HepG2 (cell line): ENCODE measurements at regions not wholly inside any gene's neighbourhood (a gene's known extent, or its start where the extent isn't known, plus 50 kb on each side); places are given as distances from the start of the nearest gene placed in this dataset.

Source experiments
- ATAC-seq: fragments of 200-7000 bp; cut with Tn5 transposase; 3 replicates; pipeline ENCODE4 v1.9.1; 2020; ENCODE audit warnings: mild to moderate bottlenecking, moderate library complexity
- BruUV-seq: library from RNA; stranded (reverse); fragments of 400-500 nt; replicated peaks from 2 replicates; lab custom pipeline; 2021; lab: Mats Ljungman, UMichigan
- CTCF ChIA-PET: fragments of 300-600 bp; formaldehyde crosslinking; extraction: SDS; loops from one replicate; lab custom pipeline; 2021; ENCODE audit warnings: low total read pairs, inconsistent platforms, low intra/inter-chr PET ratio; lab: Yijun Ruan, JAX
- POLR2A ChIA-PET: fragments of 350-600 bp; sonication (Branson Sonifier 250); formaldehyde crosslinking; loops from one replicate; lab custom pipeline; 2020; ENCODE audit warnings: antibody characterized with exemption, inconsistent platforms; lab: Yijun Ruan, JAX
- DNase-seq: peaks from one replicate; pipeline ENCODE4 v3.0.0-alpha.2; 2015; ENCODE audit warnings: low spot score
- FAIRE-seq: peaks from 3 replicates; lab custom pipeline; 2011; peaks lifted over from hg19 to GRCh38; lab: Jason Lieb, UNC
- H2AFZ ChIP-seq: one replicate; pipeline ENCODE4 v1.6.1; 2011; ENCODE audit warnings: low read length, inconsistent platforms
- H3K27ac ChIP-seq: fragments of 300-600 bp; 3 replicates; pipeline ENCODE4 v1.8.0; 2011; ENCODE audit warnings: mixed run types, mild to moderate bottlenecking, mixed read lengths, low read length, inconsistent platforms; ENCODE audit not compliant: insufficient read depth; ENCODE audit errors: extremely low read length
- H3K27me3 ChIP-seq, 2 experiments: fragments of 200-600 bp in 1 of 2; 2 replicates in 1 of 2; 3 replicates in 1 of 2; pipeline versions ENCODE4 v1.6.0 to v1.8.0; 2011; ENCODE audit warnings: low read length in 2 of 2, mild to moderate bottlenecking in 2 of 2, moderate library complexity in 2 of 2, inconsistent platforms in 1 of 2; ENCODE audit not compliant: insufficient read depth in 2 of 2, control insufficient read depth in 1 of 2
- H3K36me3 ChIP-seq, 2 experiments: fragments of 200-600 bp in 1 of 2; replicated peaks in 1 of 2; 2 replicates in 1 of 2; 3 replicates in 1 of 2; pipeline versions ENCODE4 v1.5.1 to v1.8.0; 2011; ENCODE audit warnings: low read length in 2 of 2, inconsistent platforms in 1 of 2; ENCODE audit not compliant: insufficient read depth in 2 of 2, control insufficient read depth in 1 of 2
- H3K4me1 ChIP-seq: 2 replicates; pipeline ENCODE4 v1.5.1; 2012; ENCODE audit warnings: low read length, inconsistent platforms; ENCODE audit not compliant: insufficient read depth
- H3K4me2 ChIP-seq: 2 replicates; pipeline ENCODE4 v1.6.0; 2011; ENCODE audit warnings: low read depth, low read length, inconsistent platforms
- H3K4me3 ChIP-seq, 3 experiments: fragments of 200-600 bp in 1 of 3; sonication (generic), shearing (Covaris generic) in 1 of 3; replicated peaks in 1 of 3; 2 replicates each; pipeline ENCODE4 v1.5.1; 2011 to 2016; ENCODE audit warnings: low read length in 3 of 3, inconsistent platforms in 2 of 3, low read depth in 2 of 3, mild to moderate bottlenecking in 2 of 3, control low read depth in 1 of 3, mixed read lengths in 1 of 3; ENCODE audit not compliant: insufficient read depth in 1 of 3
- H3K79me2 ChIP-seq: one replicate; pipeline ENCODE4 v1.6.1; 2011; ENCODE audit warnings: low read length, inconsistent platforms; ENCODE audit not compliant: insufficient read depth
- H3K9ac ChIP-seq: 2 replicates; pipeline ENCODE4 v1.6.0; 2011; ENCODE audit warnings: mild to moderate bottlenecking, low read depth, low read length, inconsistent platforms; ENCODE audit not compliant: insufficient read depth
- H3K9me3 ChIP-seq: 2 replicates; pipeline ENCODE4 v1.5.1; 2012; ENCODE audit warnings: mild to moderate bottlenecking, low read length
- H4K20me1 ChIP-seq: 2 replicates; pipeline ENCODE4 v1.6.0; 2011; ENCODE audit warnings: inconsistent platforms, mild to moderate bottlenecking, low read length, moderate library complexity; ENCODE audit not compliant: insufficient read depth
- CBFB ChIP-seq: sonication (generic); formaldehyde crosslinking; IDR thresholded peaks from 2 replicates; pipeline ENCODE4 v1.4.0; 2020; ENCODE audit warnings: missing genetic modification reagents
- MXI1 ChIP-seq: IDR thresholded peaks from 3 replicates; pipeline ENCODE4 v1.6.1; 2012; ENCODE audit warnings: low read depth, low read length, inconsistent platforms, borderline replicate concordance
- SNRNP70 ChIP-seq: fragments of 200-400 bp; formaldehyde crosslinking; IDR thresholded peaks from 2 replicates; pipeline ENCODE4 v1.6.1; 2017; ENCODE audit warnings: mild to moderate bottlenecking, low read depth, low read length, moderate library complexity
- SRSF9 ChIP-seq: fragments of 200-400 bp; formaldehyde crosslinking; IDR thresholded peaks from 2 replicates; pipeline ENCODE4 v1.6.1; 2018; ENCODE audit warnings: borderline replicate concordance, mild to moderate bottlenecking, low read depth, low read length; ENCODE audit not compliant: insufficient read depth, poor library complexity, severe bottlenecking
- ZHX1 ChIP-seq: sonication (generic); formaldehyde crosslinking; IDR thresholded peaks from 2 replicates; pipeline ENCODE4 v1.8.1; 2022; ENCODE audit warnings: low read depth, mild to moderate bottlenecking, missing genetic modification reagents
- ZNF446 ChIP-seq: sonication (generic); formaldehyde crosslinking; IDR thresholded peaks from 2 replicates; pipeline ENCODE4 v1.5.0; 2020; ENCODE audit warnings: mild to moderate bottlenecking, missing genetic modification reagents
- ZNF609 ChIP-seq: sonication (generic); formaldehyde crosslinking; IDR thresholded peaks from 2 replicates; pipeline ENCODE4 v1.4.0; 2020; ENCODE audit warnings: mild to moderate bottlenecking, missing genetic modification reagents, borderline replicate concordance
- whole genome bisulfite sequencing: methylation state at CpG from one replicate; pipeline ENCODE4 v1.1.6; 2017; ENCODE audit warnings: low lambda C conversion rate; 5-methylcytosine and 5-hydroxymethylcytosine counted together
- in situ Hi-C: cut with HindIII; loops from 2 replicates; pipeline ENCODE4 v1.10.0; 2017; ENCODE audit warnings: low pct_unique_long_range_greater_than_20kb; ENCODE audit not compliant: extremely low pct_ligation_motif_present
- intact Hi-C: fragments of 100-400 bp; cut with micrococcal nuclease; formaldehyde crosslinking; loops from one replicate; pipeline ENCODE4 v1.10.0; 2022; ENCODE audit not compliant: unreplicated experiment
- TF ChIP-seq, protein P1 (sequence below): sonication (generic); formaldehyde crosslinking; IDR thresholded peaks from 2 replicates; pipeline ENCODE4 v1.9.0; 2022; ENCODE audit warnings: missing genetic modification reagents, mild to moderate bottlenecking, borderline replicate concordance
- TF ChIP-seq, protein P2 (sequence below): IDR thresholded peaks from 2 replicates; pipeline ENCODE4 v1.6.1; 2018; ENCODE audit warnings: missing genetic modification reagents, mild to moderate bottlenecking, missing compliant biosample characterization

- no peak for TF ChIP-seq ZNF609
Measured at GRCh38 chr7:50923476-50923875, 140.8 kb upstream of the GRB10 start (continued).

DNA sequence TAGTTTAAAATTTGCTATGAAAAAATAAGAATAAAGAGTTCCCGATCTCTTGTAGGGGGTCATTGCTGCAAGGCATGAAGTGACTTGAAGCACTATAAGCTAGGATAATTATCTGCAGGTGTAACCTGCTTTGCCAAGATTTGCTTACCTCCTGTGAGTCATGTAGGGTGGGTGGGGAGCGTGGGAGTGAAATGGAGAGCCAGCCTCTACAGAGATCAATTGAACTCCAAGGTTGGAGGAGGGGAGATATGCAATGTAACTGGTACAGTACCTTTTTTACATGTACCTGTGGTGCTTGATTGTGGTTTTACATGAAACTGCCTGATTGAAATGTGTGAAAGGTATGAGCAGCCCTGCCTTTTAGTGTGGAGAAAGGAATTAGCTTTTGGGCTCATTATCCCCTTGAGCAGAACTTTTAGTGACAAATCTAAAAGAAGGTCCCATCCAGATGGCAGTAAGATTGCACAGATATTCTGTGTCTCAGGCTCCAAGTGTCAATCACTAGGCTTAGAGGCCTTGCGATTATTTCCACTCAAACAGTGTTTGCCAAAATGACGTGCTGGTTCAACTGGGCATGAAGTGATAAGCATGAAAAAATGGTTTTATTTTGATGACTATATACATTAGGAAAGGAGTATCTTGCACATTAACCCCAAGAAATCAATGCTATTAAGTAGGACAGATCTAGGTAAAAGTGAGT lies 138.6 kb upstream of the GRB10 start:
- FAIRE-seq (no peak), DNase-seq (no peak), ATAC-seq (no peak)
- Histone ChIP-seq H2AFZ (no peak overlapping the region), H3K4me3 (no peak overlapping the region), H3K4me2 (no peak overlapping the region), H4K20me1 (no peaks in the 10 kb centered on the region), H3K9me3 (no peaks in the 10 kb centered on the region), H3K36me3 (no peaks in the 10 kb centered on the region), H3K4me1 (no peaks in the 10 kb centered on the region), H3K27ac (no peak overlapping the region), H3K79me2 (no peaks in the 10 kb centered on the region), H3K27me3 (peaks cover 0 to 4% of the 10 kb centered on the region in 2 experiments; a peak in 1 of 5 replicates), H3K9ac (no peak overlapping the region)
- ChIA-PET POLR2A (no interaction called here), CTCF (no interaction called here)
- in situ Hi-C loops: no loop called here
- WGBS: 16% methylated on average over 4 of the region's 4 CpGs
- BruUV-seq: no TSS peak
- intact Hi-C loops: no loop called here
- TF ChIP-seq SNRNP70 (no peak), SRSF9 (no peak), ZHX1 (CRISPR knock-in tag) (no peak), ZNF446 (no peak), CBFB (CRISPR knock-in tag) (no peak), MXI1 (no peak)
- TF ChIP-seq, protein P1, sequence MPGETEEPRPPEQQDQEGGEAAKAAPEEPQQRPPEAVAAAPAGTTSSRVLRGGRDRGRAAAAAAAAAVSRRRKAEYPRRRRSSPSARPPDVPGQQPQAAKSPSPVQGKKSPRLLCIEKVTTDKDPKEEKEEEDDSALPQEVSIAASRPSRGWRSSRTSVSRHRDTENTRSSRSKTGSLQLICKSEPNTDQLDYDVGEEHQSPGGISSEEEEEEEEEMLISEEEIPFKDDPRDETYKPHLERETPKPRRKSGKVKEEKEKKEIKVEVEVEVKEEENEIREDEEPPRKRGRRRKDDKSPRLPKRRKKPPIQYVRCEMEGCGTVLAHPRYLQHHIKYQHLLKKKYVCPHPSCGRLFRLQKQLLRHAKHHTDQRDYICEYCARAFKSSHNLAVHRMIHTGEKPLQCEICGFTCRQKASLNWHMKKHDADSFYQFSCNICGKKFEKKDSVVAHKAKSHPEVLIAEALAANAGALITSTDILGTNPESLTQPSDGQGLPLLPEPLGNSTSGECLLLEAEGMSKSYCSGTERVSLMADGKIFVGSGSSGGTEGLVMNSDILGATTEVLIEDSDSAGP (CRISPR knock-in tag): no peak
- TF ChIP-seq, protein P2, sequence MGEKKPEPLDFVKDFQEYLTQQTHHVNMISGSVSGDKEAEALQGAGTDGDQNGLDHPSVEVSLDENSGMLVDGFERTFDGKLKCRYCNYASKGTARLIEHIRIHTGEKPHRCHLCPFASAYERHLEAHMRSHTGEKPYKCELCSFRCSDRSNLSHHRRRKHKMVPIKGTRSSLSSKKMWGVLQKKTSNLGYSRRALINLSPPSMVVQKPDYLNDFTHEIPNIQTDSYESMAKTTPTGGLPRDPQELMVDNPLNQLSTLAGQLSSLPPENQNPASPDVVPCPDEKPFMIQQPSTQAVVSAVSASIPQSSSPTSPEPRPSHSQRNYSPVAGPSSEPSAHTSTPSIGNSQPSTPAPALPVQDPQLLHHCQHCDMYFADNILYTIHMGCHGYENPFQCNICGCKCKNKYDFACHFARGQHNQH (CRISPR knock-in tag): no peak
